ENCODE measurements at regions not wholly inside any gene's neighbourhood (a gene's known extent, or its start where the extent isn't known, plus 50 kb on each side); places are given as distances from the start of the nearest gene placed in this dataset.

DNA sequence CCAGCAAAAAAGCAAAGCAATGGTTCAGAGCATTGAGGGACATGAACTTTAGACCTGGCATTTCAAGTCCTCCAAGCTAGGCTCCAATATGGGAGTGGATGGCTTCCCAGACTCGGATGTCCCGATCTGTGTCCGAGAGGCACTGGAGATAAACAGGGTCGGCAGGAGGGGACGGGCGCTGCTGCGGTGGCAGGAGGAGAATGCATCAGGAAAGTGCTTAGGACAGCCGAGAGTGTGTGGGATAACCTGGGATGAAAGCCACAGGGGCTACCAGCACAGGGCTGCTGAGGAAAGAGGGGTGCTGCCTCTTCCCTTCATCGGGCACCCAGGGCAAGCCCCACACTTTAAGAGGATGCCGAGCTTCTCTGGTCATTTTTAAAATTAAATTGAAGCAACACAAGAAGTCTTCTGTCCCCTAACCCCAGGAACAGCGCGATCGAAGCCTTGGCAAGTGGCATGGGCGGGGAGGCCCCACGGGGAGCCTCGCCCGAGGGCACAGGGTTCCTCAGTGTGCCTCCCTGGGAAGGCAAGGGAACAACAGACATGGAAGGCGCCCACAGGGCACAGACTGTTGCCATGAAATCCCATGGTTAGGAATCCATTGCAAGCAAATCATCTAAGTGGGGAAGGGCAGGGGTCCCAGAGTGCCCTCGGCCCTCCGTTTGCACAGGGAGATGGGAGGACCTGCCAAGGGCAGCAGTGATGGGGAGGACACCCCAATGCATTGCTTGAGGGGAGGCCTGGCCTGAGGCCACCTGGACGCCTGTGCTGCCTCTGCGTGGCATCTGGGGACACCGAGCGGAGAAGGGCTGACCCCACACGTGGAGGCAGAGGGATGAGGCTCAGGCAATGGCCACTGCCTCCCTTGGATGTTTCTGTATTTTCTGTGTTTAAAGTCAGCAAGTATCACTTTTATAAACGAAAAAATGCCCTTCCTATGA is 78.5 kb upstream of the GPC1 start:
- TF ChIP-seq, protein P1, sequence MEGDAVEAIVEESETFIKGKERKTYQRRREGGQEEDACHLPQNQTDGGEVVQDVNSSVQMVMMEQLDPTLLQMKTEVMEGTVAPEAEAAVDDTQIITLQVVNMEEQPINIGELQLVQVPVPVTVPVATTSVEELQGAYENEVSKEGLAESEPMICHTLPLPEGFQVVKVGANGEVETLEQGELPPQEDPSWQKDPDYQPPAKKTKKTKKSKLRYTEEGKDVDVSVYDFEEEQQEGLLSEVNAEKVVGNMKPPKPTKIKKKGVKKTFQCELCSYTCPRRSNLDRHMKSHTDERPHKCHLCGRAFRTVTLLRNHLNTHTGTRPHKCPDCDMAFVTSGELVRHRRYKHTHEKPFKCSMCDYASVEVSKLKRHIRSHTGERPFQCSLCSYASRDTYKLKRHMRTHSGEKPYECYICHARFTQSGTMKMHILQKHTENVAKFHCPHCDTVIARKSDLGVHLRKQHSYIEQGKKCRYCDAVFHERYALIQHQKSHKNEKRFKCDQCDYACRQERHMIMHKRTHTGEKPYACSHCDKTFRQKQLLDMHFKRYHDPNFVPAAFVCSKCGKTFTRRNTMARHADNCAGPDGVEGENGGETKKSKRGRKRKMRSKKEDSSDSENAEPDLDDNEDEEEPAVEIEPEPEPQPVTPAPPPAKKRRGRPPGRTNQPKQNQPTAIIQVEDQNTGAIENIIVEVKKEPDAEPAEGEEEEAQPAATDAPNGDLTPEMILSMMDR (conservative IDR thresholded peaks at IDR 0.05; ENCODE audit: control insufficient read depth, insufficient read depth, low read depth, low read length) = no peak
- DNase-seq (ENCODE audit: low read depth) = no peak
- no peak overlapping the region for H3K4me3 ChIP-seq (ENCODE audit: control insufficient read depth, low read depth, low read length)

DNA sequence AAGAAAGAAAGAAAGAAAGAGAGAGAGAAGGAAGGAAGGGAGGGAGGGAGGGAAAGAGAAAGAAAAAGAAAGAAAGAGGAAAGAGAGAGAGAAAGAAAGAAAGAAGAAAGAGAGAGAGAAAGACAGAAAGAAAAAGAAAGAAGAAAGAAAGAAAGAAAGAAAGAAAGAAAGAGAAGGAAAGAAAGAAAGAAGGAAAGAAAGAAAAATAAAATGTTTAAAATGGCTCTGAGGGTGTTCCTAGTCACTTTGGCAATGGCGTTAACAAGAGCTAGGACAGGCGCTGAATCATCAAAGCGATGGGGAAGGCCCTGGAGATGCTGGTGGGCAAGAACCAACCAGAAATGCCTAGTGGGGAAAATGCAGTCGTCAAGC is 77.8 kb upstream of the GPC1 start:
- no peak overlapping the region for H3K4me3 ChIP-seq (ENCODE audit: control insufficient read depth, low read depth, low read length)
- TF ChIP-seq, protein P1 (conservative IDR thresholded peaks at IDR 0.05; ENCODE audit: control insufficient read depth, insufficient read depth, low read depth, low read length) = no peak
- DNase-seq (ENCODE audit: low read depth) = no peak

DNA sequence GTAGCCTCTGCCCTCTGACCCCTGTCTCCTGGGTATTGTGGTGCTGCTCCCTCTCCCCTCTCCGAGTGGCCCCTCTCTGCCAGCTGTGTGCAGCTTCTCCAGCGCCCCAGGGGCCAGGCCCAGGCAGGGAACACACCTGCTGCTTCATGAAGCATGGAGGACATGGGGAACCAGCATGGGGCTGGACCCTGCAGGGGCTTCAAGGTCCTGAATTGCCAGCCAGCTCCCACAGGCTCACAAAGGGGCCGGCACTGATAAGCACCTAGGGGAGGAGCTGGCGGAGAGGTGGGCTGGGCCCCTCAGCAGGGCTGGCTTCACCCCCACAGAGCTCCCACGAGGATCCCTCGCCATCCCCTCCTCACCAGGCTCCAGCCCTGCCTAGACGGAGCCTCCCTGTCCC is 77.4 kb upstream of the GPC1 start:
- DNase-seq (ENCODE audit: low read depth) = no peak
- H3K4me3 ChIP-seq (ENCODE audit: control insufficient read depth, low read depth, low read length) = no peak overlapping the region
- TF ChIP-seq, protein P1 (conservative IDR thresholded peaks at IDR 0.05; ENCODE audit: control insufficient read depth, insufficient read depth, low read depth, low read length) = no peak

DNA sequence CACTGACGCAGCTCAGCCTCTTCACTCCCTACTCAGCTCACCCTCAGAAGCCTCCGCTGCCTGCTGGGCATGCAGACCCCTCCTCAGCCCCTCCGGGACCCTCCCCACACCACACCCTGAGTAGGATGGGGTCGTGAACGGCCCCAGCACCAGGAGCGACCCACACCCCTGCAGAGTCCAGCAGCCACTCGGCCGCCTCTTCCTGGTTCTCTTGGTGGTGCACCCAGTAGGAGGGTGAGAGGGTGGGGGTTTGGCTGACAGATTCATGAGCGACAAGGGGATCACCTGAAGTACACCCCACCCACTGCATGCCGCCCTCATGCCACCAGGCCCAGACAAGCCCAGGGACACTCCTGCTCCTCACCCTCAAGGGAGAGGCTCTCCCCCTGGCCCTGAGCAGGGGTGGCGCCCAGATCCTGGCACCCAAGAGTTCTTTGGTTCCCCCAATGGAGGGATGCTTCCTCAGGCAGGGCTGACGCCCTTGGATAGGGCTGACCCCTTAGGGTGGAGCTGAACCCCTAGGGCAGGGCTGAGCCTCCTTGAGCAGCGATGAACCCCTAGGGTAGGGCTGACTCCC is 76.6 kb upstream of the GPC1 start:
- no peak overlapping the region for H3K4me3 ChIP-seq (ENCODE audit: control insufficient read depth, low read depth, low read length)
- DNase-seq (ENCODE audit: low read depth) = no peak
- TF ChIP-seq, protein P1 (conservative IDR thresholded peaks at IDR 0.05; ENCODE audit: control insufficient read depth, insufficient read depth, low read depth, low read length) = no peak

DNA sequence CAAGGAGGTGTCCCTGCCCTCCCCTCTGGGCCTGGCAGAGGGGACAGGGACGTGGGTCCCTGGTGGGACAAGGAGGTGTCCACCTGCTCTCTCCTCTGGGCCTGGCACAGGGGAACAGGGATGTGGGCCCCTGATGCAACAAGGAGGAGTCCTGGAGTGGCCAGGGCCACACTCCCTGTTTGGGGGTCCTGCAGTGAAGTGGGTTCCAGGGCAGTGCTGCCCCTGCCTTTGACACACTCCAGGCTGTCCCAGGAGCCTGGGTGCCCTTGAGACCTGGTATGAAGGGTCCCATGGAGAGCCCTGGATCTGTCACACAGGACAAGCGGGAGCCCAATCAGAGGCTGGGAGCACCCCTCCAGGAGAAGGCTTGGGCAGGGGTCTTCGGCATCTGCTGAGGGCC is 75.8 kb upstream of the GPC1 start:
- H3K4me3 ChIP-seq (ENCODE audit: control insufficient read depth, low read depth, low read length) = no peak overlapping the region
- DNase-seq (ENCODE audit: low read depth) = no peak
- TF ChIP-seq, protein P1 (conservative IDR thresholded peaks at IDR 0.05; ENCODE audit: control insufficient read depth, insufficient read depth, low read depth, low read length) = no peak

DNA sequence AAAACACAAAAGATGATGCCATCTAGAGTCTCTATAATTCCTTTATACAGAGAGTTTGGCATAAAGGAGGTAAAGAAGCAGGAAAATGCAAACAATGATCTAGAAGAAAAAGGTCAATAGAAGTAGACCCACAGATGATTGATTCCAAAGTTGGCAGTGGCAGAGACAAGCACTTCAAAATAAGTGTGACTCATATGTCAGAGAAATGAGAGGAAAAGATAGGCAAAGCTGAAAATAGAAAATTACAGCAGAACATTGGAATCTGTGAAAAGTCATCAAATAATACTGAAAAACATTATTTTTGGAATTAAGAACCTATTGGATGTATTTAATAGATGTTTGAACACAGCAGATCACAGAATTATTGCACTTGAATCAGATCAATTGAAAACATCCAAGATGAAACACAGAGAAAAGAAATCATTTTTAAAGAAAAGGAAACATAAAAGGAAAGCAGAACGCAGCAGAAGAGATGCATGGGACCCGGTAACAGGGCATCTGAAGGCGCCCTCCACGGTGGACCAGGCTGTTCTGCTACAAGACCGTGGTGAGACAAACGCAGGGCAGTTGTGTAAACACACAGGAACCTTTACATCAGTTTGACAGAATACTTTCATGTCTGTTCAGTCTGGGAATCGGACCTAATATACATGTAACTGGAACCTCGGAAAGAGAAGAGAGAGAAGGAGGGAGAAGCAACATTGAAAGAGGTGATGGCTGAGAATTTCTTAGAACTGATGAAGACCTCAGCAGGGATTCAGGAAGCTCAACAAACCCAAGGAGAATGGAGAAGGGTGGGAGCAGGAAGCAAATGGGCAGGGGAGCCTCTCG is 74.6 kb upstream of the GPC1 start:
- DNase-seq (ENCODE audit: low read depth) = no peak
- no peak overlapping the region for H3K4me3 ChIP-seq (ENCODE audit: control insufficient read depth, low read depth, low read length)
- TF ChIP-seq, protein P1 (conservative IDR thresholded peaks at IDR 0.05; ENCODE audit: control insufficient read depth, insufficient read depth, low read depth, low read length) = no peak

All from fibroblast of mammary gland (primary cell).